ENCODE measurements at regions not wholly inside any gene's neighbourhood (a gene's known extent, or its start where the extent isn't known, plus 50 kb on each side); places are given as distances from the start of the nearest gene placed in this dataset.

GRCh38 chr13:62906896-62907295 is 1491.2 kb upstream of the PCDH20 start:
- no peak overlapping the region for H4K91ac ChIP-seq (ENCODE audit: insufficient read length, low read depth, low read length)
- H2BK5ac ChIP-seq (ENCODE audit: insufficient read length, low read length): no peak overlapping the region
- H3K9me3 ChIP-seq (ENCODE audit: control insufficient read depth, low read depth, low read length): no peaks in the 10 kb centered on the region
- no peak overlapping the region for H2BK12ac ChIP-seq (ENCODE audit: insufficient read length, low read depth, low read length)
- no peaks in the 10 kb centered on the region for H3K23me2 ChIP-seq (ENCODE audit: insufficient read length, low read depth, low read length, poor library complexity, severe bottlenecking)
- no peak overlapping the region for H3K14ac ChIP-seq (ENCODE audit: insufficient read depth, low read length)
- no peaks in the 10 kb centered on the region for H3K79me2 ChIP-seq (ENCODE audit: insufficient read depth, low read length)
- Mint-ChIP-seq H3K4me3 (no peak overlapping the region), H3K27me3 (ENCODE audit: low read depth) (no peaks in the 10 kb centered on the region), H3K9me3 (no peaks in the 10 kb centered on the region), H3K27ac (no peak overlapping the region), H3K4me1 (no peaks in the 10 kb centered on the region), H3K36me3 (ENCODE audit: insufficient read depth in 1 of 3, low read depth in 3 of 3) (no peaks in the 10 kb centered on the region)
- no peak overlapping the region for H2AFZ ChIP-seq (ENCODE audit: low read length)
- DNase-seq: no peak
- H2BK120ac ChIP-seq (ENCODE audit: low read depth, low read length, poor library complexity, severe bottlenecking): no peak overlapping the region
- H3K79me1 ChIP-seq (ENCODE audit: insufficient read depth, low read depth, low read length, poor library complexity, severe bottlenecking): no peaks in the 10 kb centered on the region
- no peak overlapping the region for H2AK5ac ChIP-seq (ENCODE audit: insufficient read length, low read length)
- no peak overlapping the region for H3K9ac ChIP-seq (ENCODE audit: extremely low read depth, insufficient read length, low read length)
- H3T11ph ChIP-seq (ENCODE audit: low read length): no peak overlapping the region
- TF ChIP-seq CTCF (conservative IDR thresholded peaks at IDR 0.05): no peak
- H3K4ac ChIP-seq (ENCODE audit: low read depth, low read length): no peak overlapping the region
- H3K4me1 ChIP-seq (ENCODE audit: insufficient read depth, low read length): no peaks in the 10 kb centered on the region
- no peak overlapping the region for H3K56ac ChIP-seq (ENCODE audit: insufficient read length, low read depth, low read length)
- H4K5ac ChIP-seq (ENCODE audit: insufficient read length, low read depth, low read length): no peak overlapping the region
- H4K20me1 ChIP-seq (ENCODE audit: control insufficient read depth, insufficient read depth, insufficient read length): no peaks in the 10 kb centered on the region
- no peak overlapping the region for H2BK20ac ChIP-seq (ENCODE audit: low read depth, low read length, poor library complexity, severe bottlenecking)
- H3K27ac ChIP-seq (ENCODE audit: insufficient read length, low read depth, low read length): no peak overlapping the region
- H2BK15ac ChIP-seq (ENCODE audit: low read depth, low read length): no peak overlapping the region
- no peak overlapping the region for H4K8ac ChIP-seq (replicated peaks; ENCODE audit: insufficient read length, low read depth, low read length)
- no peak overlapping the region for H3K4me2 ChIP-seq (ENCODE audit: insufficient read depth, insufficient read length, low read length)
- H3K23ac ChIP-seq (ENCODE audit: insufficient read length, low read depth, low read length): no peak overlapping the region
- H3K18ac ChIP-seq (ENCODE audit: insufficient read length, low read depth, low read length): no peak overlapping the region
- no peaks in the 10 kb centered on the region for H3K27me3 ChIP-seq (ENCODE audit: insufficient read depth, low read length)
